GM12891 (cell line): ENCODE measurements at regions not wholly inside any gene's neighbourhood (a gene's known extent, or its start where the extent isn't known, plus 50 kb on each side); places are given as distances from the start of the nearest gene placed in this dataset.

Experiments used
- POLR2A ChIP-seq: IDR thresholded peaks from 2 replicates; pipeline ENCODE4 v1.6.1; 2011; ENCODE audit warnings: low read depth, low read length, control low read depth
- POLR2AphosphoS5 ChIP-seq: IDR thresholded peaks from 2 replicates; pipeline ENCODE4 v1.6.1; 2011; ENCODE audit warnings: low read depth, low read length, control low read depth
- POU2F2 ChIP-seq: IDR thresholded peaks from 2 replicates; pipeline ENCODE4 v1.6.1; 2011; ENCODE audit warnings: low read depth, mild to moderate bottlenecking, control low read depth, low read length, moderate library complexity
- SPI1 ChIP-seq: IDR thresholded peaks from 2 replicates; pipeline ENCODE4 v1.6.1; 2011; ENCODE audit warnings: low read depth, low read length, control low read depth
- TAF1 ChIP-seq: IDR thresholded peaks from 2 replicates; pipeline ENCODE4 v1.6.1; 2011; ENCODE audit warnings: low read depth, low read length, control low read depth

DNA sequence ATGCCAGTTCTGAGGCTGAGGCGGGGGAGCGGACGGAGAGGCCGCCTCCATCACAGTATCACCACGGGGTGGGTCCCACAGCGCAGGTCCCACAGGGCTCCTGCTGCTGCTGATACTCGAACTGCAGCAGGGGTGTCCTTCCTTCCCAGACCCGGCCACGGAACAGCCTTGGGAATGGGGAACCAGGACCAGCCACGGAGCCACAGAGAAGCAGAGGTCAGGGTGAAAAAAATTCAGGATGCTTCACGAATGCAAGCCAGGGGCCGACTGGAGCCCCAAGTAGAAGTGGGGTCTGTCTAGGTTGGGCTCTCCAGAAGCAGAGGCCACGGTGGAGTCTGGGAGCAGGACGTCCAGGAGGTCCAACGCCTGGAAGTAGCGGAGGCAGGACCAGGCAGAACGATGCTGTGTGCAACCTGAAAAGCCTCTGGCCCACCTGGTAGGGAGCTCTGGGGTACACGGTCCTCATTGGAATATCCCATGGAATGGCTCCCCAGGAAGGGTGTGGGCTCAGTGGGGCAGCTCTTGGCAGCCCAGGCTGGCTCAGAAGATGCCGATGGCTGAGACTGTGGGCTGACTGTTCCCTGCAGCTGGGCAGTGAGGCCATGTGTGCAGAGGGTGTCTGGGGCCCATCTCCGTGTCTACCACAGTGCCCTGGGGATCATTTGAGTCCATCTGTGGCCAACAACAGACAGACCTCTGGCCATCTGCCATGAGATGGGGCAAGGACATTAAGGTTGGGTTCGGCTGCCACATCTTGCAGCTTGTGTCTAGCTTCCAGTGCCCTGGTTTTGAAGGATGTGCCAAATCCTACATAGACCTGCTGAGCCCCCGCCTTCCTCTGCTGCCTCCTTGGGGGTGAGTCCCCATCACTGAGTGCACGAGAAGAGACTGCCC is 66.9 kb upstream of the FCN1 start:
- TF ChIP-seq POLR2A (no peak), POLR2AphosphoS5 (no peak), TAF1 (no peak), SPI1 (no peak), POU2F2 (no peak)
